HFF-Myc (cell line): ENCODE measurements at regions not wholly inside any gene's neighbourhood (a gene's known extent, or its start where the extent isn't known, plus 50 kb on each side); places are given as distances from the start of the nearest gene placed in this dataset.

Experiments used
- DNase-seq: peaks from one replicate; pipeline ENCODE4 v3.0.0-alpha.2; 2011; ENCODE audit warnings: low read depth; ENCODE audit errors: extremely low read depth
- H3K4me3 ChIP-seq: replicated peaks from 2 replicates; pipeline ENCODE4 v1.5.1; 2011; ENCODE audit warnings: low read depth, mild to moderate bottlenecking, control low read depth, low read length
- CTCF ChIP-seq: IDR thresholded peaks from 2 replicates; pipeline ENCODE4 v1.5.1; 2012; ENCODE audit warnings: mild to moderate bottlenecking, low read depth, low read length, control low read depth; ENCODE audit errors: missing control alignments

- TF ChIP-seq CTCF = no peak
Measured at GRCh38 chr1:5660141-5660935, 331.9 kb downstream of the NPHP4 start.

GRCh38 chr1:5659606-5660005, 332.6 kb downstream of the NPHP4 start:
- TF ChIP-seq CTCF = no peak
- no peak for DNase-seq
- H3K4me3 ChIP-seq = no peak overlapping the region

More at GRCh38 chr1:5660141-5660935, 331.9 kb downstream of the NPHP4 start:
- H3K4me3 ChIP-seq = no peak overlapping the region
- DNase-seq = no peak

- H3K4me3 ChIP-seq = no peak overlapping the region
- no peak for TF ChIP-seq CTCF
- no peak for DNase-seq
Measured at GRCh38 chr1:5658340-5659316, 333.6 kb downstream of the NPHP4 start.

GRCh38 chr1:5651964-5652821, 340.0 kb downstream of the NPHP4 start:
- TF ChIP-seq CTCF = no peak
- DNase-seq = no peak
- H3K4me3 ChIP-seq = no peak overlapping the region

- DNase-seq = no peak
- no peak for TF ChIP-seq CTCF
- H3K4me3 ChIP-seq = no peak overlapping the region
Measured at GRCh38 chr1:5651473-5651872, 340.8 kb downstream of the NPHP4 start.

GRCh38 chr1:5651027-5651410, 341.2 kb downstream of the NPHP4 start:
- H3K4me3 ChIP-seq = no peak overlapping the region
- DNase-seq = no peak
- no peak for TF ChIP-seq CTCF
